ENCODE measurements at regions not wholly inside any gene's neighbourhood (a gene's known extent, or its start where the extent isn't known, plus 50 kb on each side); places are given as distances from the start of the nearest gene placed in this dataset.

DNA sequence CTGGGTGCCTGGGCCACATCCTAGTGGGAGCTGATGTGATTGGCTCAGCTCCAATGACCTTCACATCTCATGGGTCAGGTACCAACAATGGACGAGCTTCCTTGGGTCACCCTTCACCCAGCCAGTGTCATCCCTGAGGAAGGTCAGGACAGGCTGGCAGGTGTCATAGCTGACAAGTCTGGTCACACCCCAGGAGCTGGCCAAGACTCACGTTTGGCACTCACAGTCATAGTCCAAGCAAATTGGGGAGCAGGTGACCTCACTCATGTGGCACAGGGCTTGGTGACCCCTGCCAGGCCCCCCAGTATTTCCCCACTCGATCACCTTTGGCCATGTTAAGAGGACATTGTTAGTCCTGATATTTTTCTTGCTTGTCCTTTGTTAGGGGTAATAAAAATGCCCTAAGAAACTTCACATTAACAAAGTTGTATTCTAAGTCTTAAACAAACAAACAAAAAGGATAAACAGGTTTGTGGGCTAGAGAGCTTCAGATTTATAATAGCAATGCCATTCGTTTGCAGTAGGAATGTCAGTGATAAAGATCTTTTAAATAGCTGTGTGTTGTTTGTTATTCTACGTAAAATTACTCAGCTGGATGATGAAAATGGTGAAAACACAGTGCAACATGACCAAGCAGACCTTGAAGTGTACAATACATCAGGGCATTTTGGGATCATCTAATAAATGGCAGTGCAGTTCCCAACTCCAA lies 79.5 kb upstream of the POMGNT2 start:
- DNase-seq (ENCODE audit: low read depth in 2 of 2), result peak; percentile 17 to 79
- TF ChIP-seq, protein P1, sequence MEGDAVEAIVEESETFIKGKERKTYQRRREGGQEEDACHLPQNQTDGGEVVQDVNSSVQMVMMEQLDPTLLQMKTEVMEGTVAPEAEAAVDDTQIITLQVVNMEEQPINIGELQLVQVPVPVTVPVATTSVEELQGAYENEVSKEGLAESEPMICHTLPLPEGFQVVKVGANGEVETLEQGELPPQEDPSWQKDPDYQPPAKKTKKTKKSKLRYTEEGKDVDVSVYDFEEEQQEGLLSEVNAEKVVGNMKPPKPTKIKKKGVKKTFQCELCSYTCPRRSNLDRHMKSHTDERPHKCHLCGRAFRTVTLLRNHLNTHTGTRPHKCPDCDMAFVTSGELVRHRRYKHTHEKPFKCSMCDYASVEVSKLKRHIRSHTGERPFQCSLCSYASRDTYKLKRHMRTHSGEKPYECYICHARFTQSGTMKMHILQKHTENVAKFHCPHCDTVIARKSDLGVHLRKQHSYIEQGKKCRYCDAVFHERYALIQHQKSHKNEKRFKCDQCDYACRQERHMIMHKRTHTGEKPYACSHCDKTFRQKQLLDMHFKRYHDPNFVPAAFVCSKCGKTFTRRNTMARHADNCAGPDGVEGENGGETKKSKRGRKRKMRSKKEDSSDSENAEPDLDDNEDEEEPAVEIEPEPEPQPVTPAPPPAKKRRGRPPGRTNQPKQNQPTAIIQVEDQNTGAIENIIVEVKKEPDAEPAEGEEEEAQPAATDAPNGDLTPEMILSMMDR (IDR thresholded peaks at IDR 0.05; ENCODE audit: low read depth, low read length), result no peak
- H3K4me3 ChIP-seq (replicated peaks in 1 of 2; ENCODE audit: low read depth in 2 of 2, low read length in 2 of 2), result no peak overlapping the region

DNA sequence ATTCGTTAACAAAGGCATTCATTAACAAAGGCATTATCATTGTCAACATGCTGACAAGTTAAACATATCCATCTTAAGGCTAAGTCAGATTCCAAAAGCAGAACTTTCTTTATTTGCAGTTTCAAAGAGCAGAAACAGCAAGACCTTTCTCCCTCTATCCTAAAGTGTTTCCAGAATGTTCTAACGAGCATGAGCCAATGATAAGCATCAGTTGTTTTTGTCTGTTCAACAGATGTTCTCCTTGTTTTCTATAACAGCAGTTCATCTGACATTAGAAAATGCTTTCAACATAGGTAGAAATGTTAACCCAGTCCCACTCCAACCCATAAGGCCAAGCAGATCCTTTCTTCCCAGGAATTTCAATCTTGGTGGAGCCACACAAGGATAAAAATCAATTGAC lies 77.6 kb upstream of the POMGNT2 start:
- no peak for DNase-seq (ENCODE audit: low read depth in 2 of 2)
- no peak overlapping the region for H3K4me3 ChIP-seq (replicated peaks in 1 of 2; ENCODE audit: low read depth in 2 of 2, low read length in 2 of 2)
- TF ChIP-seq, protein P1 (IDR thresholded peaks at IDR 0.05; ENCODE audit: low read depth, low read length), result no peak

DNA sequence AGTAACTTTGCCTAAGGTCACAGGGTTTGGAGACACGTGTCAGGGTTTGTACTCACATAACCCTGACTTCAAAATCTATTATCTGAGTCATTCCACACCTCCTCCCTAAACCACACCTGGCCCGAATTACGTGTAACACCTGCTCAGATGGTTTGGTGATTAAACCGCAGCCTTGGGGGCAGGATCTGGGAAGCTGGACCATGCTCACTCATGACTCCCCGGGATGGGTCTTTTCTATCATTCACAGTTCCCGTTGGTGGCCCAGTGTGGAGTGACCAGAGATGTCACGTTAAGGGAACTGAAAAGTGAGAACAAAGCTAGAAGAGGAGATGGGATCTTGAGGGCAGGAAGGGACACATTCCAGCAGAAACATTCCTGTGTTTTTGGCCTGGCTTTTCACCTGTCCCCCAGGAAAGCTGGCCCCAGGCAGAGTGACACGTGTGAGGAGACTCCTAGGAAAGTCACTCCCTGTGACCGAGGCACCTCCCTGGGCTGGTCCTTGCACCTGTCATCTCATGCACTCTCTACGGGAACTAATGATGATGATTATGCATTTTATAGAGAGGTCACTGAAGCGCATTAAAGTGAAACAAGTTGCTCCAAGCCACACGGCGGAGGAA lies 75.4 kb upstream of the POMGNT2 start:
- DNase-seq (ENCODE audit: low read depth in 2 of 2), result no peak
- no peak overlapping the region for H3K4me3 ChIP-seq (replicated peaks in 1 of 2; ENCODE audit: low read depth in 2 of 2, low read length in 2 of 2)
- TF ChIP-seq, protein P1 (IDR thresholded peaks at IDR 0.05; ENCODE audit: low read depth, low read length), result no peak

DNA sequence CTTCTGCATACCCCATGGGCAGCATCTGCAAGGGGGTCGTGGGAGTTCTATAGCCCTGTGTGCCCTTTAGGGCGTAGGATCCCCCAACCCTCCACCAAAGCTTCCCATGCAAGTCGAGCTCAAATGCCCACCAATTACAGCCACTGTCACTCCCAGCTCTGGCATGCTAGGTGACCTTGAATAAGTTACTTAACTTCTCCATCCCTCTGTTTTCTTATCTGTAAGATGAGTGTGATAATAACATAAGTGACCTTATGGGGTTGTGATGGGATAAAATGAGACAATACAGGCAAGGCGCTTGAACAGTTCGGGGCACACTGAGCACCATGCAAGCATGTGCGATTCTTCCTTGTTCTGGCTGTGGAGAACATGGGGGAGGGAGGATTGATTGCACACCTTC lies 74.8 kb upstream of the POMGNT2 start:
- no peak for DNase-seq (ENCODE audit: low read depth in 2 of 2)
- TF ChIP-seq, protein P1 (IDR thresholded peaks at IDR 0.05; ENCODE audit: low read depth, low read length), result no peak
- H3K4me3 ChIP-seq (replicated peaks in 1 of 2; ENCODE audit: low read depth in 2 of 2, low read length in 2 of 2), result no peak overlapping the region

DNA sequence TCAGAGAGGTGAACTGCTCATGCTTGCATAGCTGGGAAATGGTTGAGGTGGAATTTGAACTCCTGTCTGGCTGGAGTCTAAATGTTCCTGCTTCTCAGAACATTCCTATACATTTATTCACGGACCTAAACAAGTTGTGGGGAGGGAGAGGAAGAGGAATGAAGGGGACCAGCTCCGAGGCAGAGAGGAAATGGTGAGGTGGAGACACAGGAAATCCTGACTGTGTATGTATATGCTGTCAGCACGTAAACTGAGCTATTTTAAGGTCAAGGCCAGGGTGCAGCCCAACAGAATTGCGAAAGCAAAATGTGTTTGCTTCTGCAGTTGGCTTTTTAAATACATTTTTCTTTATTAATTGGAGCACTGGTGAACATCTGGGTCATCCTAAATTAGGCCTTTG lies 74.1 kb upstream of the POMGNT2 start:
- TF ChIP-seq, protein P1 (IDR thresholded peaks at IDR 0.05; ENCODE audit: low read depth, low read length), result no peak
- no peak overlapping the region for H3K4me3 ChIP-seq (replicated peaks in 1 of 2; ENCODE audit: low read depth in 2 of 2, low read length in 2 of 2)
- DNase-seq (ENCODE audit: low read depth in 2 of 2), result peak; percentile 89 to 96

DNA sequence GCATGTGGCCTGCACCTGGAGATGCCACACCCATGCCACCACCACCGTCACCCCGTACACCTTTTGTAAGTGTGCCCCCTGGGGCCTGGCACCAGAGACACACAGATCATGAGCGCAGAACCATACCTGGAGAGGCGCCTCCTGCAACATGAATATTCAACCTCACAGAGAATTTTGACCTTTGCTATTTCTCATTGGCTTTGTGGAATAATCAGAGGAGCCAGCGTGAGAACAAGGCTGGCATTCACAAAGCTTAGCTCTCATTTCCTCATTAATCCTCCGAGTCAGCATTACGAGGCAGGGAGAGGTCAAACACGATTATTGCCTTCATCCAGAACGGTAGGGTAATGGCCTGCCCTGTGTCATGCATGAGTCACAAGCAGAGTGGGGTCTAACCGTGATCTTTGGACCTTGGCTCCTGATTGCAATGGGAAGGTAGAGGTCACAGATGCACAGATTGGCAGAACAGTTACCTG lies 73.0 kb upstream of the POMGNT2 start:
- DNase-seq (ENCODE audit: low read depth in 2 of 2), result peak; percentile 30 to 78
- no peak overlapping the region for H3K4me3 ChIP-seq (replicated peaks in 1 of 2; ENCODE audit: low read depth in 2 of 2, low read length in 2 of 2)
- TF ChIP-seq, protein P1 (IDR thresholded peaks at IDR 0.05; ENCODE audit: low read depth, low read length), result no peak
